ENCODE measurements at regions not wholly inside any gene's neighbourhood (a gene's known extent, or its start where the extent isn't known, plus 50 kb on each side); places are given as distances from the start of the nearest gene placed in this dataset.

- TF ChIP-seq CTCF (IDR thresholded peaks at IDR 0.05; ENCODE audit: insufficient read depth, low read depth, low read length): peak; percentile 2
- no peak overlapping the region for H3K4me3 ChIP-seq (ENCODE audit: low read depth, low read length)
- no peak for DNase-seq (ENCODE audit: low read depth)
Observed at GRCh38 chr3:78029775-78030174, 989.9 kb downstream of the ROBO2 start.

GRCh38 chr3:78035131-78035641 is 995.3 kb downstream of the ROBO2 start:
- no peak for DNase-seq (ENCODE audit: low read depth)
- no peak overlapping the region for H3K4me3 ChIP-seq (ENCODE audit: low read depth, low read length)
- no peak for TF ChIP-seq CTCF (IDR thresholded peaks at IDR 0.05; ENCODE audit: insufficient read depth, low read depth, low read length)

GRCh38 chr3:78041486-78041885 is 1001.6 kb downstream of the ROBO2 start:
- DNase-seq (ENCODE audit: low read depth): no peak

GRCh38 chr3:78046566-78046965 is 1006.7 kb downstream of the ROBO2 start:
- no peak overlapping the region for H3K4me3 ChIP-seq (ENCODE audit: low read depth, low read length)
- no peak for DNase-seq (ENCODE audit: low read depth)
- no peak for TF ChIP-seq CTCF (IDR thresholded peaks at IDR 0.05; ENCODE audit: insufficient read depth, low read depth, low read length)

More at GRCh38 chr3:78041486-78041885, 1001.6 kb downstream of the ROBO2 start:
- H3K4me3 ChIP-seq (ENCODE audit: low read depth, low read length): no peak overlapping the region
- no peak for TF ChIP-seq CTCF (IDR thresholded peaks at IDR 0.05; ENCODE audit: insufficient read depth, low read depth, low read length)

GRCh38 chr3:78048698-78049097 is 1008.8 kb downstream of the ROBO2 start:
- no peak for TF ChIP-seq CTCF (IDR thresholded peaks at IDR 0.05; ENCODE audit: insufficient read depth, low read depth, low read length)
- H3K4me3 ChIP-seq (ENCODE audit: low read depth, low read length): no peak overlapping the region
- peak; percentile 8 for DNase-seq (ENCODE audit: low read depth)

- no peak for TF ChIP-seq CTCF (IDR thresholded peaks at IDR 0.05; ENCODE audit: insufficient read depth, low read depth, low read length)
- DNase-seq (ENCODE audit: low read depth): no peak
- no peak overlapping the region for H3K4me3 ChIP-seq (ENCODE audit: low read depth, low read length)
Observed at GRCh38 chr3:78049521-78049920, 1009.6 kb downstream of the ROBO2 start.
